Effector CD4-positive, alpha-beta T cell (primary cell): ENCODE measurements at regions not wholly inside any gene's neighbourhood (a gene's known extent, or its start where the extent isn't known, plus 50 kb on each side); places are given as distances from the start of the nearest gene placed in this dataset.

Experiments
- DNase-seq: peaks from one replicate; pipeline ENCODE4 v3.0.0-alpha.2; 2020

GRCh38 chr5:118029807-118030206 lies 958.5 kb downstream of the DTWD2 start:
- no peak for DNase-seq

- DNase-seq, result no peak
Observed at GRCh38 chr5:118022062-118022461, 966.3 kb downstream of the DTWD2 start.

GRCh38 chr5:118017536-118017935 lies 970.8 kb downstream of the DTWD2 start:
- DNase-seq, result no peak

- no peak for DNase-seq
Observed at GRCh38 chr5:118016396-118016795, 972.0 kb downstream of the DTWD2 start.

GRCh38 chr5:118015511-118015910 lies 972.8 kb downstream of the DTWD2 start:
- DNase-seq, result no peak

GRCh38 chr5:118009741-118010297 lies 978.5 kb downstream of the DTWD2 start:
- DNase-seq, result no peak

- no peak for DNase-seq
Observed at GRCh38 chr5:118008779-118009178, 979.6 kb downstream of the DTWD2 start.

- no peak for DNase-seq
Observed at GRCh38 chr5:118007262-118007661, 981.1 kb downstream of the DTWD2 start.

- no peak for DNase-seq
Observed at GRCh38 chr5:118006219-118006618, 982.1 kb downstream of the DTWD2 start.

GRCh38 chr5:117999939-118000549 lies 988.3 kb downstream of the DTWD2 start:
- no peak for DNase-seq

- no peak for DNase-seq
Observed at GRCh38 chr5:117982691-117983090, 1005.7 kb downstream of the DTWD2 start.

GRCh38 chr5:117973785-117974184 lies 1014.6 kb downstream of the DTWD2 start:
- DNase-seq, result no peak

- DNase-seq, result no peak
Observed at GRCh38 chr5:117955831-117956230, 1032.5 kb downstream of the DTWD2 start.

- no peak for DNase-seq
Observed at GRCh38 chr5:117954331-117954730, 1034.0 kb downstream of the DTWD2 start.

GRCh38 chr5:117953272-117953671 lies 1035.1 kb downstream of the DTWD2 start:
- DNase-seq, result no peak

GRCh38 chr5:117947836-117948235 lies 1040.5 kb downstream of the DTWD2 start:
- no peak for DNase-seq

GRCh38 chr5:117947121-117947520 lies 1041.2 kb downstream of the DTWD2 start:
- no peak for DNase-seq

GRCh38 chr5:117945258-117945657 lies 1043.1 kb downstream of the DTWD2 start:
- DNase-seq, result no peak

GRCh38 chr5:117943541-117943940 lies 1044.8 kb downstream of the DTWD2 start:
- no peak for DNase-seq

- no peak for DNase-seq
Observed at GRCh38 chr5:117942861-117943519, 1045.4 kb downstream of the DTWD2 start.

GRCh38 chr5:117893211-117893610 lies 1095.1 kb downstream of the DTWD2 start:
- DNase-seq, result no peak

- no peak for DNase-seq
Observed at GRCh38 chr5:117892360-117892759, 1096.0 kb downstream of the DTWD2 start.

- DNase-seq, result no peak
Observed at GRCh38 chr5:117889596-117889995, 1098.8 kb downstream of the DTWD2 start.

GRCh38 chr5:117888688-117889087 lies 1099.7 kb downstream of the DTWD2 start:
- DNase-seq, result no peak
